Ascending aorta (tissue), 2 donors: ENCODE measurements at regions not wholly inside any gene's neighbourhood (a gene's known extent, or its start where the extent isn't known, plus 50 kb on each side); places are given as distances from the start of the nearest gene placed in this dataset.
"Not testable (repeated sequence)": the region's sequence is repeated elsewhere in the genome, so short reads cannot be mapped to it uniquely, and the experiment has no call there.

ENCODE experiments used
- DNase-seq, 2 donors: peaks; one replicate each; pipeline ENCODE4 v3.0.0-alpha.2; 2019; ENCODE audit warnings: low spot score in 2 of 2
- H3K27ac ChIP-seq, 2 donors: fragments of 200-600 bp; sonication (generic); one replicate each; pipeline ENCODE4 v1.5.1; 2016 to 2017; ENCODE audit warnings: mild to moderate bottlenecking in 1 of 2
- H3K27me3 ChIP-seq: fragments of 200-600 bp; sonication (generic); one replicate; pipeline ENCODE4 v1.5.1; 2017
- H3K36me3 ChIP-seq, 2 donors: fragments of 200-600 bp; sonication (generic); one replicate each; pipeline ENCODE4 v1.5.1; 2016
- H3K4me1 ChIP-seq, 2 donors: fragments of 200-600 bp; sonication (generic); one replicate each; pipeline ENCODE4 v1.5.1; 2016 to 2017; ENCODE audit warnings: mild to moderate bottlenecking in 1 of 2
- H3K4me3 ChIP-seq, 2 donors: fragments of 200-600 bp; sonication (generic); one replicate each; pipeline ENCODE4 v1.5.1; 2016 to 2017; ENCODE audit warnings: mild to moderate bottlenecking in 1 of 2
- H3K9me3 ChIP-seq, 2 donors: fragments of 200-600 bp; sonication (generic); one replicate each; pipeline ENCODE4 v1.5.1; 2016
- intact Hi-C: fragments of 100-400 bp; cut with DNase I; formaldehyde crosslinking; loops from one replicate; pipeline ENCODE4 v1.15.1; 2023
- TF ChIP-seq, protein P1 (sequence below), 3 experiments: fragments of 200-600 bp in 2 of 3; fragments of 450-650 bp in 1 of 3; sonication (generic) in 2 of 3; IDR thresholded peaks; one replicate each; pipeline ENCODE4 v1.5.1; 2016 to 2019; ENCODE audit warnings: antibody characterized with exemption in 3 of 3, mild to moderate bottlenecking in 1 of 3, moderate library complexity in 1 of 3

DNA sequence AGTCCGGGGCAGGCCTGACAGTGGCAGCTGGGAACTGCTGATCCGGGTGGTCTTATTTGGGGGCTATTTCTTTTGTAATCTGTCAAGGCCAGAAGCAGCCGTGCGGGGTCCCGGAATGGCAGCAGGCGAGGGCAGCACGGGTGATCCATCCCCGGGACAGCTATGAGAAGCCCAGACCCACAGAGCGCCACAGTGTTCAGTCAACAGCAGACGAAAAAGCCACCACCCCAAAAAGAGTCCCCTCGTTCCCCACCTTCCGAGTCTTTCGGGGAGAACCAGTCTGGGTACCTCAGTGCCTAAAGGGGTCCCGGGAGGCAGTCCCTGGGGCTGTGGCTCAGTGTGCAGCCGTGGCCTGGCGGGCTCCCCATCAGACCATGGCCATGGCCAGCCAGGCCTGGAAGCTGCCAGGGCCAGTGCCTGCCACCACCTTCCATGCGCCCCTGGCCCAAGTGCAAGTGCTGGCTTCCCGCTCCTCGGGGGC, 125.1 kb upstream of the KCTD7 start:
- Histone ChIP-seq H3K9me3 (no peaks in the 10 kb centered on the region), H3K4me3 (no peak overlapping the region), H3K4me1 (no peaks in the 10 kb centered on the region), H3K27ac (no peak overlapping the region), H3K27me3 (no peaks in the 10 kb centered on the region), H3K36me3 (no peaks in the 10 kb centered on the region)
- no peak for DNase-seq
- intact Hi-C loops, result no loop called here
- TF ChIP-seq, protein P1, sequence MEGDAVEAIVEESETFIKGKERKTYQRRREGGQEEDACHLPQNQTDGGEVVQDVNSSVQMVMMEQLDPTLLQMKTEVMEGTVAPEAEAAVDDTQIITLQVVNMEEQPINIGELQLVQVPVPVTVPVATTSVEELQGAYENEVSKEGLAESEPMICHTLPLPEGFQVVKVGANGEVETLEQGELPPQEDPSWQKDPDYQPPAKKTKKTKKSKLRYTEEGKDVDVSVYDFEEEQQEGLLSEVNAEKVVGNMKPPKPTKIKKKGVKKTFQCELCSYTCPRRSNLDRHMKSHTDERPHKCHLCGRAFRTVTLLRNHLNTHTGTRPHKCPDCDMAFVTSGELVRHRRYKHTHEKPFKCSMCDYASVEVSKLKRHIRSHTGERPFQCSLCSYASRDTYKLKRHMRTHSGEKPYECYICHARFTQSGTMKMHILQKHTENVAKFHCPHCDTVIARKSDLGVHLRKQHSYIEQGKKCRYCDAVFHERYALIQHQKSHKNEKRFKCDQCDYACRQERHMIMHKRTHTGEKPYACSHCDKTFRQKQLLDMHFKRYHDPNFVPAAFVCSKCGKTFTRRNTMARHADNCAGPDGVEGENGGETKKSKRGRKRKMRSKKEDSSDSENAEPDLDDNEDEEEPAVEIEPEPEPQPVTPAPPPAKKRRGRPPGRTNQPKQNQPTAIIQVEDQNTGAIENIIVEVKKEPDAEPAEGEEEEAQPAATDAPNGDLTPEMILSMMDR (IDR thresholded peaks at IDR 0.05), result no peak

DNA sequence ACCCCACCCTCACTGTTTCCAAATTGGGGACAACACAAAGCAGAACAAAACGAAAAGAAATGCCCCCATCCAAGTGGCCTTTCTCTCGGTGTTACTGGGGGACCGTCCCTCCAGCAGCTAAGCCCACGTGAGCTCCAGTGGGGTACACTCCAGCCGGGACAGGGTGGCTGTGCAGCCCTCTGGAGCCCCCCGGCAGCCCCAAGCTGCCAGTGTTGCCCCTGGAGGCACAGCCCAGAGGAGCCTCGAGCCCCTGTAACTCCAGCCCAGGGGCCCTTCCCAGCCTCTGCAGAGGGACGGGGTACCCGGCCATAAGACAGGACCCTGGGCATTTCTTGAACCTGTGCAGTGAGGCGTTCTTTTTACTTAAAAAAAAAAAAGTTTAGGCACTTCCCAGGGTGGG, 124.5 kb upstream of the KCTD7 start:
- Histone ChIP-seq H3K4me1 (no peaks in the 10 kb centered on the region), H3K4me3 (no peak overlapping the region), H3K27ac (no peak overlapping the region), H3K9me3 (no peaks in the 10 kb centered on the region), H3K36me3 (no peaks in the 10 kb centered on the region), H3K27me3 (no peaks in the 10 kb centered on the region)
- intact Hi-C loops, result no loop called here
- TF ChIP-seq, protein P1 (IDR thresholded peaks at IDR 0.05), result no peak
- DNase-seq, result no peak

DNA sequence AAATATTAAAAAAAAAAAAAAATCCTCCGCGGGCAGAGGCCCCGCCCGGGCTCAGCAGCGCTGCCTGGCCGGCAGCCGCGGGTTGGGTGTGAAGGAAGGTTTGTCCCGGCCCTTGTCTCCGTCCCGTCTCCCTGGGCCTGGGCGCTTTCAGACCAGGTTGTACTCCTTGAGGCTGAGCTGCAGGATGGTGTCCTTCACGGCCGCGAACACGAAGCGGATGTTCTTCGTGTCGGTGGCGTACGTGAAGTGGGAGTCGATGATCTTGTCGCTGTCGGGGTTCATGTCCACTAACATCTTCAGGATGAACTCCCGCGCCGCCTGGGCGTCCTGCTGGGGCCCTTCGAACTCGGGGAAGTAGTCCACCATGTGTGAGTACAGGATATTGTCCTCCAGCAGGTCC, 123.7 kb upstream of the KCTD7 start:
- intact Hi-C loops, result no loop called here
- no peak for DNase-seq

DNA sequence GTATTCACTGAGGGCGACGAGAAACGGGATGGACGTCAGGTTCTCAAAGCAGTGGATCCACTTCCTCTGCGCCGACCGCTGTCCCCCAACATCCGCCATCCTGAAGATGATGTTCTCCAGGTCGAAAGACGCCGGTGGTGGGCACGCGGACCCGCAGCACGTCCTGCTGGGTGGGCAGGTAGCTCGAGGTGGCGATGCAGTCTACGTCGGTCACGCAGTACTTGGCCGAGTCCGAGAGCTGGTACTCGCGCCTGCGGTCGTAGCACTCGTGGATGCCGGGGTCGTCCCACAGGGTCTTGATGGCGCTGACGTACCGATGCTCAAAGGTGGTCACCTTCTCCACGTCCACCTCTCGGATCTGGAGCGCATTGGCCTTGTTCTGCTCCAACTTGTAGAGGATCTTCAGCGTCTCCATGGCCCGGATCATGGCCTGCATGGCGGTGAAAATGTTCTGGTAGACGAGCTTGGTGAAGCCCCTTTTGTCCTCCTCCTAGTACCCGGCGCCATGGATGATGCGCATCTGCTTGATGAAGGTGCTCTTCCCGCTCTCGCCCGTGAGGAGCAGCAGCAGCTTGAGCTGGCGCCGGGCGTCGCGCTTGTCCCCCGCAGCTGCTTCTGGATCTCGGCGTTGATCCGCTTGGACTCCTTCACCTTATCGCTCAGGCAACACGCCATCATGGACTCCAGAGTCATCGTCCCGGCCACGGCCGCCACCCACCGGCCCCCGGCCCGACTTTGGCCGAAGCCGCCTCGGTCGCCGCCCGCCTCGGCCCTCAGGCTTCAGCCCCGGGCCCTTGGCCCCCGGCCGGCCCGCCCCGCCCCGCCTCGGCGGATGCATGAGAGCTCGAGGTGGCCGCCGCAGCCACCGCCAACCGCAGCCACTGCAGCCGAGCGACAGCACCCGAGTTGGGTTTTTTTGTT, 122.9 kb upstream of the KCTD7 start:
- H3K27me3 ChIP-seq, result no peaks in the 10 kb centered on the region
- no peak overlapping the region for H3K27ac ChIP-seq
- peak overlapping the region; percentile 32 to 59 for H3K4me3 ChIP-seq
- H3K9me3 ChIP-seq, result no peaks in the 10 kb centered on the region
- H3K36me3 ChIP-seq, result no peaks in the 10 kb centered on the region
- no peaks in the 10 kb centered on the region for H3K4me1 ChIP-seq
- intact Hi-C loops, result no loop called here
- no peak for DNase-seq
- TF ChIP-seq, protein P1 (IDR thresholded peaks at IDR 0.05), result no peak

More for the DNA sequence above, 123.7 kb upstream of the KCTD7 start:
- Histone ChIP-seq H3K27ac (no peak overlapping the region), H3K36me3 (no peaks in the 10 kb centered on the region), H3K27me3 (no peaks in the 10 kb centered on the region), H3K9me3 (no peaks in the 10 kb centered on the region), H3K4me1 (no peaks in the 10 kb centered on the region), H3K4me3 (no peak overlapping the region)
- TF ChIP-seq, protein P1 (IDR thresholded peaks at IDR 0.05), result no peak

DNA sequence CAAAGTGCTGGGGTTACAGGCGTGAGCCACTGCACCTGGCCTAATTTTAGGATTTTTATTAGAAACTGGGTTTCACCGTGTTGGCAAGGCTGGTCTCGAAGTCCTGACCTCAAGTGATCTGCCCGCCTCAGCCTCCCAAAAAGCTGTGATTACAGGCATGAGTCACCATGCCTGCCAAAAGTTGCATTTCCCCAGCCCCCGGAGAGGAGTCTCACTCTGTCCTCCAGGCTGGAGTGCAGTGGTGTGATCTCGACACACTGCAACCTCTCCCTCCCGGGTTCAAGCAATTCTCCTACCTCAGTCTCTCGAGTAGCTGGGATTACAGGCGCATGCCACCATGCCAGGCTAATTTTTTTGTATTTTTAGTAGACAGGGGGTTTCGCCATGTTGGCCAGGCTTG, 122.0 kb upstream of the KCTD7 start:
- H3K27ac ChIP-seq, H3K9me3 ChIP-seq, DNase-seq, H3K27me3 ChIP-seq, H3K36me3 ChIP-seq, H3K4me3 ChIP-seq, H3K4me1 ChIP-seq, intact Hi-C loops: not testable (repeated sequence)

DNA sequence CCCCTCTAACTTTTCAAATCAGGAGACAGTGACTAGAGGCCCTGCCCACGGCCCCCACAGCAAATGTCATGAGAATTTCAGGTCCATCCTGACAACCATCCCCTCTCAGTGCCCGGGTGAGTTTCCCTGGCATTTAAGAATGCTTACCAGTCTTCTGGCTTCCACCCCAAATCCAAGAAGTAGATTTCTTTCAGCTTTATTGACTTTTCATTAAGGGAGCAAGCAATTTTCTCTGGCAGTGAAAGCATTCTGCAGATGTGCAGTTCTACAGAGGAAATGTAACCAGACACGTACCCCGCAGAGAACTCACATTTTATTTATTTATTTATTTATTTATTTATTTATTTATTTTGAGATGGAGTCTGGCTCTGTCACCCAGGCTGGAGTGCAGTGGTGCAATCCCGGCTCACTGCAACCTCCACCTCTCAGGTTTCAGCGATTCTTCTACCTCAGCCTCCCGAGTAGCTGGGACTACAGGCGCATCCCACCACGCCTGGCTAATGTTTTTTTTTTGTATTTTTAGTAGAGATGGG, 120.9 kb upstream of the KCTD7 start:
- H3K4me1 ChIP-seq, result no peaks in the 10 kb centered on the region
- H3K9me3 ChIP-seq, result no peaks in the 10 kb centered on the region
- TF ChIP-seq, protein P1 (IDR thresholded peaks at IDR 0.05), result no peak
- H3K27ac ChIP-seq, result no peak overlapping the region
- no peaks in the 10 kb centered on the region for H3K27me3 ChIP-seq
- no peak for DNase-seq
- intact Hi-C loops, result no loop called here
- no peaks in the 10 kb centered on the region for H3K36me3 ChIP-seq
- no peak overlapping the region for H3K4me3 ChIP-seq
